OCI-LY7 (cell line): ENCODE measurements at regions not wholly inside any gene's neighbourhood (a gene's known extent, or its start where the extent isn't known, plus 50 kb on each side); places are given as distances from the start of the nearest gene placed in this dataset.

Experiments used
- CTCF ChIP-seq: fragments of 200-600 bp; sonication (generic); conservative IDR thresholded peaks from 2 replicates; pipeline ENCODE4 v1.5.1; 2014; ENCODE audit warnings: mild to moderate bottlenecking, antibody characterized with exemption, low read length, moderate library complexity, mixed read lengths
- EZH2phosphoT487 ChIP-seq: fragments of 200-600 bp; sonication (generic); IDR thresholded peaks from 2 replicates; pipeline ENCODE4 v1.6.1; 2018; ENCODE audit warnings: low read depth, borderline replicate concordance, mild to moderate bottlenecking, mixed run types, antibody characterized with exemption, low read length, moderate library complexity, mixed read lengths

GRCh38 chrX:82219129-82219528 is 1017.2 kb downstream of the SH3BGRL start:
- TF ChIP-seq CTCF (no peak), EZH2phosphoT487 (no peak)
